ENCODE measurements at regions not wholly inside any gene's neighbourhood (a gene's known extent, or its start where the extent isn't known, plus 50 kb on each side); places are given as distances from the start of the nearest gene placed in this dataset.

- TF ChIP-seq, protein P1, sequence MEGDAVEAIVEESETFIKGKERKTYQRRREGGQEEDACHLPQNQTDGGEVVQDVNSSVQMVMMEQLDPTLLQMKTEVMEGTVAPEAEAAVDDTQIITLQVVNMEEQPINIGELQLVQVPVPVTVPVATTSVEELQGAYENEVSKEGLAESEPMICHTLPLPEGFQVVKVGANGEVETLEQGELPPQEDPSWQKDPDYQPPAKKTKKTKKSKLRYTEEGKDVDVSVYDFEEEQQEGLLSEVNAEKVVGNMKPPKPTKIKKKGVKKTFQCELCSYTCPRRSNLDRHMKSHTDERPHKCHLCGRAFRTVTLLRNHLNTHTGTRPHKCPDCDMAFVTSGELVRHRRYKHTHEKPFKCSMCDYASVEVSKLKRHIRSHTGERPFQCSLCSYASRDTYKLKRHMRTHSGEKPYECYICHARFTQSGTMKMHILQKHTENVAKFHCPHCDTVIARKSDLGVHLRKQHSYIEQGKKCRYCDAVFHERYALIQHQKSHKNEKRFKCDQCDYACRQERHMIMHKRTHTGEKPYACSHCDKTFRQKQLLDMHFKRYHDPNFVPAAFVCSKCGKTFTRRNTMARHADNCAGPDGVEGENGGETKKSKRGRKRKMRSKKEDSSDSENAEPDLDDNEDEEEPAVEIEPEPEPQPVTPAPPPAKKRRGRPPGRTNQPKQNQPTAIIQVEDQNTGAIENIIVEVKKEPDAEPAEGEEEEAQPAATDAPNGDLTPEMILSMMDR (conservative IDR thresholded peaks at IDR 0.05; ENCODE audit: low read depth in 2 of 2): no peak
- TF ChIP-seq, protein P2, sequence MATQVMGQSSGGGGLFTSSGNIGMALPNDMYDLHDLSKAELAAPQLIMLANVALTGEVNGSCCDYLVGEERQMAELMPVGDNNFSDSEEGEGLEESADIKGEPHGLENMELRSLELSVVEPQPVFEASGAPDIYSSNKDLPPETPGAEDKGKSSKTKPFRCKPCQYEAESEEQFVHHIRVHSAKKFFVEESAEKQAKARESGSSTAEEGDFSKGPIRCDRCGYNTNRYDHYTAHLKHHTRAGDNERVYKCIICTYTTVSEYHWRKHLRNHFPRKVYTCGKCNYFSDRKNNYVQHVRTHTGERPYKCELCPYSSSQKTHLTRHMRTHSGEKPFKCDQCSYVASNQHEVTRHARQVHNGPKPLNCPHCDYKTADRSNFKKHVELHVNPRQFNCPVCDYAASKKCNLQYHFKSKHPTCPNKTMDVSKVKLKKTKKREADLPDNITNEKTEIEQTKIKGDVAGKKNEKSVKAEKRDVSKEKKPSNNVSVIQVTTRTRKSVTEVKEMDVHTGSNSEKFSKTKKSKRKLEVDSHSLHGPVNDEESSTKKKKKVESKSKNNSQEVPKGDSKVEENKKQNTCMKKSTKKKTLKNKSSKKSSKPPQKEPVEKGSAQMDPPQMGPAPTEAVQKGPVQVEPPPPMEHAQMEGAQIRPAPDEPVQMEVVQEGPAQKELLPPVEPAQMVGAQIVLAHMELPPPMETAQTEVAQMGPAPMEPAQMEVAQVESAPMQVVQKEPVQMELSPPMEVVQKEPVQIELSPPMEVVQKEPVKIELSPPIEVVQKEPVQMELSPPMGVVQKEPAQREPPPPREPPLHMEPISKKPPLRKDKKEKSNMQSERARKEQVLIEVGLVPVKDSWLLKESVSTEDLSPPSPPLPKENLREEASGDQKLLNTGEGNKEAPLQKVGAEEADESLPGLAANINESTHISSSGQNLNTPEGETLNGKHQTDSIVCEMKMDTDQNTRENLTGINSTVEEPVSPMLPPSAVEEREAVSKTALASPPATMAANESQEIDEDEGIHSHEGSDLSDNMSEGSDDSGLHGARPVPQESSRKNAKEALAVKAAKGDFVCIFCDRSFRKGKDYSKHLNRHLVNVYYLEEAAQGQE (IDR thresholded peaks at IDR 0.05; ENCODE audit: unreplicated experiment): no peak
- no peak for TF ChIP-seq EZH2 (IDR thresholded peaks at IDR 0.05; ENCODE audit: low read depth, unreplicated experiment)
- no peak for TF ChIP-seq EZH2phosphoT487 (IDR thresholded peaks at IDR 0.05; ENCODE audit: unreplicated experiment)
- no peak for TF ChIP-seq POLR2AphosphoS5 (IDR thresholded peaks at IDR 0.05; ENCODE audit: low read depth)
- no peak for TF ChIP-seq ETS1 (IDR thresholded peaks at IDR 0.05)
- no peak for TF ChIP-seq ZNF114 (CRISPR knock-in tag; IDR thresholded peaks at IDR 0.05)
- TF ChIP-seq ZNF331 (CRISPR knock-in tag; IDR thresholded peaks at IDR 0.05; ENCODE audit: low read depth): no peak
Measured at GRCh38 chr2:208673631-208674030, 267.0 kb downstream of the PTH2R start.
